ENCODE measurements at regions not wholly inside any gene's neighbourhood (a gene's known extent, or its start where the extent isn't known, plus 50 kb on each side); places are given as distances from the start of the nearest gene placed in this dataset.

GRCh38 chr1:59171788-59172187 is 125.1 kb upstream of the FGGY start:
- no peaks in the 10 kb centered on the region for H3K9me3 ChIP-seq (ENCODE audit: insufficient read depth in 2 of 2, low read depth in 1 of 2, low read length in 1 of 2)
- TF ChIP-seq ATF3 (IDR thresholded peaks at IDR 0.05; ENCODE audit: insufficient read depth, low read depth, low read length) (no peak), KDM4A (IDR thresholded peaks at IDR 0.05; ENCODE audit: low read depth, low read length, severe bottlenecking) (no peak), RBBP5 (IDR thresholded peaks at IDR 0.05; ENCODE audit: borderline replicate concordance, low read depth, low read length) (no peak), MAFK (IDR thresholded peaks at IDR 0.05; ENCODE audit: low read depth, low read length) (no peak), KDM5A (IDR thresholded peaks at IDR 0.05; ENCODE audit: low read length) (no peak), ATF2 (IDR thresholded peaks at IDR 0.05; ENCODE audit: low read length) (no peak), SRF (IDR thresholded peaks at IDR 0.05; ENCODE audit: low read depth, low read length) (no peak), GTF2F1 (IDR thresholded peaks at IDR 0.05; ENCODE audit: borderline replicate concordance, low read depth, low read length) (no peak), MAX (IDR thresholded peaks at IDR 0.05) (no peak)

More at GRCh38 chr1:59171788-59172187, 125.1 kb upstream of the FGGY start:
- H3K4me2 ChIP-seq (ENCODE audit: insufficient read depth in 1 of 2, low read depth in 2 of 2, low read length in 2 of 2) = no peak overlapping the region
- H4K8ac ChIP-seq (ENCODE audit: extremely low read depth, insufficient read depth, low read length) = no peak overlapping the region
- CTCF ChIA-PET (ENCODE audit: partially characterized antibody) = no interaction called here
- H3K14ac ChIP-seq (ENCODE audit: insufficient read length) = no peak overlapping the region
- H3K18ac ChIP-seq (ENCODE audit: extremely low read depth, low read length) = no peak overlapping the region
- H4K20me1 ChIP-seq (replicated peaks in 1 of 2; ENCODE audit: control insufficient read depth in 1 of 2, insufficient read depth in 2 of 2, low read length in 2 of 2) = no peaks in the 10 kb centered on the region
- H4K91ac ChIP-seq (replicated peaks; ENCODE audit: insufficient read length, low read length) = no peak overlapping the region
- no peaks in the 10 kb centered on the region for H3K79me1 ChIP-seq (ENCODE audit: low read depth, low read length)
- no peak overlapping the region for H3K23ac ChIP-seq (ENCODE audit: insufficient read length)
- FAIRE-seq (no peak), DNase-seq (ENCODE audit: low read depth in 1 of 2, low spot score in 2 of 2) (no peak)
- H3K27ac ChIP-seq (ENCODE audit: low read depth, low read length) = no peak overlapping the region
- H3K27me3 ChIP-seq (replicated peaks in 1 of 4; ENCODE audit: control insufficient read depth in 3 of 4, extremely low read depth in 1 of 4, insufficient read depth in 3 of 4, low read length in 3 of 4) = no peaks in the 10 kb centered on the region
- H2AFZ ChIP-seq (ENCODE audit: low read length) = no peak overlapping the region
- no peak overlapping the region for H2BK15ac ChIP-seq (ENCODE audit: low read length)
- no peak overlapping the region for H2BK5ac ChIP-seq (ENCODE audit: low read depth, low read length)
- 84% methylated on average over 4 of the region's 4 CpGs; no CpG with 5 or more reads in 1 of the 2 experiments for WGBS, 2 experiments (ENCODE audit: extremely low coverage in 1 of 2, insufficient coverage in 1 of 2, insufficient read length in 1 of 2, insufficient replicate concordance in 2 of 2, low coverage in 1 of 2, low lambda C conversion rate in 2 of 2, missing lambda C conversion rate in 1 of 2)
- no peak overlapping the region for H3K4me3 ChIP-seq (ENCODE audit: extremely low read depth in 1 of 4, insufficient read depth in 2 of 4, low read depth in 3 of 4, low read length in 4 of 4)
- no peak overlapping the region for H4K5ac ChIP-seq (ENCODE audit: insufficient read length, low read depth, low read length)
- POLR2A ChIA-PET (ENCODE audit: partially characterized antibody) = no interaction called here
- H2BK20ac ChIP-seq (ENCODE audit: low read length) = no peak overlapping the region
- H3K56ac ChIP-seq (replicated peaks; ENCODE audit: insufficient read length, low read depth, low read length) = no peak overlapping the region
- no peak overlapping the region for H3K9ac ChIP-seq (replicated peaks in 1 of 4; ENCODE audit: extremely low read depth in 1 of 4, low read depth in 3 of 4, low read length in 3 of 4)
- H3K79me2 ChIP-seq (ENCODE audit: control insufficient read depth in 1 of 2, insufficient read depth in 2 of 2, low read length in 2 of 2) = no peaks in the 10 kb centered on the region
- no peaks in the 10 kb centered on the region; the same call in 1 of the 2 replicates for H3K23me2 ChIP-seq (ENCODE audit: low read depth, low read length)
- H2BK120ac ChIP-seq (replicated peaks; ENCODE audit: low read depth, low read length) = no peak overlapping the region
- no peak overlapping the region for H2AK5ac ChIP-seq (ENCODE audit: low read depth, low read length)
- no peak overlapping the region for H2BK12ac ChIP-seq (ENCODE audit: low read depth, low read length)
- no peaks in the 10 kb centered on the region for H3K36me3 ChIP-seq (ENCODE audit: control insufficient read depth in 2 of 4, insufficient read depth in 4 of 4, low read length in 3 of 4)
- H3K4me1 ChIP-seq (replicated peaks in 1 of 4; ENCODE audit: control insufficient read depth in 3 of 4, insufficient read depth in 4 of 4, low read length in 3 of 4) = no peaks in the 10 kb centered on the region
- no peak overlapping the region for H3K4ac ChIP-seq (replicated peaks; ENCODE audit: insufficient read length, low read depth, low read length)

All from H1 (cell line).